ENCODE measurements at regions not wholly inside any gene's neighbourhood (a gene's known extent, or its start where the extent isn't known, plus 50 kb on each side); places are given as distances from the start of the nearest gene placed in this dataset.

GRCh38 chr11:25771605-25772004 is 560.3 kb upstream of the ANO3 start:
- TF ChIP-seq CTCF (IDR thresholded peaks at IDR 0.05), result no peak
- no peak for TF ChIP-seq POLR2A (IDR thresholded peaks at IDR 0.05)
- TF ChIP-seq POLR2AphosphoS5 (IDR thresholded peaks at IDR 0.05), result no peak
